ENCODE measurements at regions not wholly inside any gene's neighbourhood (a gene's known extent, or its start where the extent isn't known, plus 50 kb on each side); places are given as distances from the start of the nearest gene placed in this dataset.

GRCh38 chr2:139098961-139099360, 318.8 kb upstream of the NXPH2 start:
- no peak for DNase-seq
- Histone ChIP-seq H3K27me3 (no peaks in the 10 kb centered on the region), H3K27ac (no peak overlapping the region), H3K36me3 (no peaks in the 10 kb centered on the region), H3K9me3 (no peaks in the 10 kb centered on the region), H3K4me1 (no peaks in the 10 kb centered on the region), H3K4me3 (no peak overlapping the region)
- in situ Hi-C loops (cut with MboI; ENCODE audit: low pct_ligation_motif_present in 1 of 4, low pct_unique_long_range_greater_than_20kb in 1 of 4, low sequenced_read_pairs in 3 of 4) (no loop called here), intact Hi-C loops (cut with DNase I; ENCODE audit: low total_unique reads) (no loop called here)
- TF ChIP-seq EP300 (IDR thresholded peaks at IDR 0.05; ENCODE audit: low read depth) (no peak), POLR2A (IDR thresholded peaks at IDR 0.05) (no peak), POLR2AphosphoS5 (IDR thresholded peaks at IDR 0.05) (no peak), CTCF (IDR thresholded peaks at IDR 0.05) (no peak)
- 91 to 100% methylated on average over 1 to 2 of the region's 2 CpGs for WGBS, 2 donors (ENCODE audit: low coverage in 1 of 2)

DNA sequence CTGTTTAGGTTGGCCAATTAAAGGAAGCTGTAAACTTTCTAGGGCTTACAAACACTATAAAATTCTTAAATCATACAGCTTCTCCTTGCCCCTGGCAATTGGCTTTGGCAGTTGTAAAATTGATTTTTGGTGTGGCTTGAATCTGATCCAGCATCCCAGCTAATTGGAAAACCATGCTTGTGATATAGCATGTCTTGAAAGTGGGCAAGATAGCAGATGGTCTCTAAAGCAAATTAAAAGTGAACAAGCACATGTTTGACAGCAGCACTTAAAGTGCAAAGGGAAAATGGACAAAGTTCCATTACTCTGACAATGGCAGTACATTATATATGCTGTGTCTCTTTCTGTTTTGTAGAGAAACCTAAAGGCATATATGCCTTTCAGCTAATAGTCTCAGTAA, 302.9 kb upstream of the NXPH2 start:
- H3K4me3 ChIP-seq = no peak overlapping the region
- in situ Hi-C loops (cut with MboI; ENCODE audit: low pct_ligation_motif_present in 1 of 4, low pct_unique_long_range_greater_than_20kb in 1 of 4, low sequenced_read_pairs in 3 of 4) = no loop called here
- no peaks in the 10 kb centered on the region for H3K9me3 ChIP-seq
- intact Hi-C loops (cut with DNase I; ENCODE audit: low total_unique reads) = no loop called here
- H3K27me3 ChIP-seq = no peaks in the 10 kb centered on the region
- DNase-seq = no peak
- no peak overlapping the region for H3K27ac ChIP-seq
- no peaks in the 10 kb centered on the region for H3K36me3 ChIP-seq
- TF ChIP-seq CTCF (IDR thresholded peaks at IDR 0.05) (no peak), POLR2A (IDR thresholded peaks at IDR 0.05) (no peak), EP300 (IDR thresholded peaks at IDR 0.05; ENCODE audit: low read depth) (no peak), POLR2AphosphoS5 (IDR thresholded peaks at IDR 0.05) (no peak)
- H3K4me1 ChIP-seq = no peaks in the 10 kb centered on the region

GRCh38 chr2:139080244-139080643, 300.1 kb upstream of the NXPH2 start:
- H3K4me3 ChIP-seq = no peak overlapping the region
- no peak overlapping the region for H3K27ac ChIP-seq
- intact Hi-C loops (cut with DNase I; ENCODE audit: low total_unique reads) = no loop called here
- DNase-seq = no peak
- no peaks in the 10 kb centered on the region for H3K36me3 ChIP-seq
- in situ Hi-C loops (cut with MboI; ENCODE audit: low pct_ligation_motif_present in 1 of 4, low pct_unique_long_range_greater_than_20kb in 1 of 4, low sequenced_read_pairs in 3 of 4) = no loop called here
- no peaks in the 10 kb centered on the region for H3K27me3 ChIP-seq
- no peaks in the 10 kb centered on the region for H3K4me1 ChIP-seq
- H3K9me3 ChIP-seq = no peaks in the 10 kb centered on the region
- TF ChIP-seq POLR2A (IDR thresholded peaks at IDR 0.05) = no peak
- no peak for TF ChIP-seq CTCF (IDR thresholded peaks at IDR 0.05)
- no peak for TF ChIP-seq POLR2AphosphoS5 (IDR thresholded peaks at IDR 0.05)
- TF ChIP-seq EP300 (IDR thresholded peaks at IDR 0.05; ENCODE audit: low read depth) = no peak

DNA sequence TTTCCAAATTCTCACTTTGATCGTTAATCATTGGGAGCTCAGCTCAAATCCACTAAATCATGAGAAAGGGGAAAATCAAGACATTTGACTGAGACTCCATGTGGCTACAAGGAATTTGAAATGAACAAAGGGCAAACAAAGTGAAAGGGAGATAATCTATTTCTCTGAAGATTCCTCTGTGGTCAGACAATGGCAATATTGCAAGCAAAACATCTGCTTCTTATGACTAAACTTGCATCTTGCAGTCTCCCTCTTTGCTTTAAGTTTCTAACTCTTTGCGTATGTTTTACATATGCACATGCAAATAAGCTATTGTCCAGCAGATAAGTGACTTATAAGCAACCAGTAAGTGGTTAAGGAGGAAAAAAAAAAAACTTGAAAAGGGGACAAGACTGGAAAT, 299.1 kb upstream of the NXPH2 start:
- Histone ChIP-seq H3K27me3 (no peaks in the 10 kb centered on the region), H3K4me3 (no peak overlapping the region), H3K36me3 (no peaks in the 10 kb centered on the region), H3K9me3 (no peaks in the 10 kb centered on the region), H3K4me1 (no peaks in the 10 kb centered on the region), H3K27ac (no peak overlapping the region)
- intact Hi-C loops (cut with DNase I; ENCODE audit: low total_unique reads) = no loop called here
- in situ Hi-C loops (cut with MboI; ENCODE audit: low pct_ligation_motif_present in 1 of 4, low pct_unique_long_range_greater_than_20kb in 1 of 4, low sequenced_read_pairs in 3 of 4) = no loop called here
- 83% methylated on average over 2 of the region's 2 CpGs for WGBS, 2 donors (ENCODE audit: low coverage in 1 of 2)
- TF ChIP-seq CTCF (IDR thresholded peaks at IDR 0.05) (no peak), POLR2AphosphoS5 (IDR thresholded peaks at IDR 0.05) (no peak), EP300 (IDR thresholded peaks at IDR 0.05; ENCODE audit: low read depth) (no peak), POLR2A (IDR thresholded peaks at IDR 0.05) (no peak)
- no peak for DNase-seq
